K562 (cell line): ENCODE measurements at regions not wholly inside any gene's neighbourhood (a gene's known extent, or its start where the extent isn't known, plus 50 kb on each side); places are given as distances from the start of the nearest gene placed in this dataset.

Experiments
- ATAC-seq: fragments of 200-7000 bp; cut with Tn5 transposase; 3 replicates; pipeline ENCODE4 v1.9.1; 2020; ENCODE audit warnings: moderate library complexity
- BruUV-seq: library from RNA; stranded (reverse); fragments of 400-500 nt; replicated peaks from 2 replicates; lab custom pipeline; 2021; lab: Mats Ljungman, UMichigan
- CTCF ChIA-PET: fragments of 300-600 bp; formaldehyde crosslinking; extraction: SDS; loops from one replicate; lab custom pipeline; 2021; ENCODE audit warnings: low intra/inter-chr PET ratio; lab: Yijun Ruan, JAX
- POLR2A ChIA-PET: fragments of 300-600, 350-650 bp; sonication (Branson Sonifier 250); formaldehyde crosslinking; extraction: SDS; loops from one replicate; lab custom pipeline; 2021; ENCODE audit warnings: antibody characterized with exemption, inconsistent platforms; lab: Yijun Ruan, JAX
- DNase-seq, 4 experiments: peaks; one replicate each; pipeline versions ENCODE4 v3.0.0 to v3.0.0-alpha.2; 2011 to 2018; ENCODE audit warnings: low spot score in 3 of 4, mixed read lengths in 3 of 4; ENCODE audit errors: extremely low read depth in 1 of 4
- FAIRE-seq: peaks from 2 replicates; lab custom pipeline; 2011; peaks lifted over from hg19 to GRCh38; lab: Jason Lieb, UNC
- H2AFZ ChIP-seq: 2 replicates; pipeline ENCODE4 v1.6.0; 2011; ENCODE audit warnings: low read depth, low read length, control low read depth, inconsistent platforms
- H3K27ac ChIP-seq: fragments of 200-600 bp; 3 replicates; pipeline ENCODE4 v1.8.0; 2011; ENCODE audit warnings: low read depth, mild to moderate bottlenecking, control low read depth, inconsistent platforms, low read length, moderate library complexity, mixed read lengths; ENCODE audit errors: extremely low read depth
- H3K27me3 ChIP-seq, 2 experiments: fragments of 300-600 bp in 1 of 2; 2 replicates in 1 of 2; 3 replicates in 1 of 2; pipeline versions ENCODE4 v1.6.0 to v1.8.0; 2011; ENCODE audit warnings: inconsistent platforms in 2 of 2, low read length in 2 of 2, mild to moderate bottlenecking in 1 of 2, mixed read lengths in 1 of 2, moderate library complexity in 1 of 2; ENCODE audit not compliant: control insufficient read depth in 2 of 2, insufficient read depth in 2 of 2
- H3K36me3 ChIP-seq: fragments of 300-600 bp; 3 replicates; pipeline ENCODE4 v1.8.0; 2011; ENCODE audit warnings: mild to moderate bottlenecking, low read length, inconsistent platforms; ENCODE audit not compliant: control insufficient read depth, insufficient read depth
- H3K4me1 ChIP-seq, 2 experiments: fragments of 200-600 bp in 1 of 2; replicated peaks in 1 of 2; 2 replicates in 1 of 2; 3 replicates in 1 of 2; pipeline versions ENCODE4 v1.5.1 to v1.8.0; 2011; ENCODE audit warnings: inconsistent platforms in 2 of 2, low read length in 2 of 2, mild to moderate bottlenecking in 1 of 2, mixed read lengths in 1 of 2, moderate library complexity in 1 of 2; ENCODE audit not compliant: control insufficient read depth in 2 of 2, insufficient read depth in 2 of 2
- H3K4me2 ChIP-seq: 2 replicates; pipeline ENCODE4 v1.6.1; 2011; ENCODE audit warnings: low read length, control low read depth, inconsistent platforms, mixed read lengths; ENCODE audit not compliant: insufficient read depth
- H3K4me3 ChIP-seq: fragments of 200-600 bp; sonication (generic), shearing (Covaris generic); 2 replicates; pipeline ENCODE4 v1.5.1; 2016; ENCODE audit warnings: control low read depth, inconsistent platforms
- H3K79me2 ChIP-seq: fragments of 200-600 bp; 3 replicates; pipeline ENCODE4 v1.8.0; 2011; ENCODE audit warnings: low read length, inconsistent platforms; ENCODE audit not compliant: control insufficient read depth, insufficient read depth
- H3K9ac ChIP-seq, 2 experiments: 2 replicates each; pipeline versions ENCODE4 v1.6.0 to v1.6.1; 2011; ENCODE audit warnings: low read depth in 2 of 2, low read length in 2 of 2, control low read depth in 1 of 2, inconsistent platforms in 1 of 2, mild to moderate bottlenecking in 1 of 2, mixed read lengths in 1 of 2; ENCODE audit not compliant: insufficient read depth in 1 of 2
- H3K9me1 ChIP-seq: one replicate; pipeline ENCODE4 v1.6.0; 2011; ENCODE audit warnings: inconsistent platforms, mild to moderate bottlenecking, low read length, moderate library complexity; ENCODE audit not compliant: control insufficient read depth, insufficient read depth
- H3K9me3 ChIP-seq: replicated peaks from 2 replicates; pipeline ENCODE4 v1.5.1; 2011; ENCODE audit warnings: low read depth, low read length, inconsistent platforms; ENCODE audit not compliant: control insufficient read depth, insufficient read depth
- H4K20me1 ChIP-seq: replicated peaks from 2 replicates; pipeline ENCODE4 v1.6.1; 2011; ENCODE audit warnings: low read length, inconsistent platforms, mixed read lengths; ENCODE audit not compliant: control insufficient read depth, insufficient read depth
- E2F8 ChIP-seq: fragments of 450-650 bp; IDR thresholded peaks from 2 replicates; pipeline ENCODE4 v1.7.1; 2018; ENCODE audit warnings: mild to moderate bottlenecking, low read depth; ENCODE audit not compliant: partially characterized antibody
- ELK1 ChIP-seq: sonication (generic); formaldehyde crosslinking; IDR thresholded peaks from 2 replicates; pipeline ENCODE4 v1.8.1; 2022; ENCODE audit warnings: missing genetic modification reagents
- FOXK2 ChIP-seq, 2 experiments: fragments of 450-650 bp; IDR thresholded peaks in 1 of 2; conservative IDR thresholded peaks in 1 of 2; 2 replicates each; pipeline ENCODE4 v1.6.1; 2016; ENCODE audit warnings: low read depth in 2 of 2, mild to moderate bottlenecking in 1 of 2
- KLF13 ChIP-seq: fragments of 450-650 bp; IDR thresholded peaks from 2 replicates; pipeline ENCODE4 v1.6.1; 2016; ENCODE audit warnings: missing genetic modification characterization, low read depth, mild to moderate bottlenecking, missing compliant biosample characterization, moderate library complexity, borderline replicate concordance
- MCM2 ChIP-seq: fragments of 450-650 bp; IDR thresholded peaks from 2 replicates; pipeline ENCODE4 v1.6.1; 2017; ENCODE audit warnings: low read depth, mild to moderate bottlenecking
- NR3C1 ChIP-seq: sonication (generic); formaldehyde crosslinking; IDR thresholded peaks from 2 replicates; pipeline ENCODE4 v1.8.1; 2022; ENCODE audit warnings: missing genetic modification reagents
- POU5F1 ChIP-seq: fragments of 150-350 bp; IDR thresholded peaks from 2 replicates; pipeline ENCODE4 v1.6.1; 2014; ENCODE audit warnings: borderline replicate concordance, low read length, low read depth, mild to moderate bottlenecking; ENCODE audit not compliant: partially characterized antibody
- RHOXF2B ChIP-seq: fragments of 250-450 bp; sonication (Bioruptor Pico); conservative IDR thresholded peaks from 2 replicates; pipeline ENCODE4 v1.5.1; 2021
- SAFB ChIP-seq: fragments of 200-400 bp; formaldehyde crosslinking; IDR thresholded peaks from 2 replicates; pipeline ENCODE4 v1.6.1; 2017; ENCODE audit warnings: low read depth, low read length, borderline replicate concordance
- SMARCA5 ChIP-seq: fragments of 450-650 bp; IDR thresholded peaks from 2 replicates; pipeline ENCODE4 v1.6.1; 2016
- SMARCB1 ChIP-seq: IDR thresholded peaks from 2 replicates; pipeline ENCODE4 v1.6.1; 2011; ENCODE audit warnings: improper control_type of control experiment, low read depth; ENCODE audit not compliant: insufficient read length
- SMARCE1 ChIP-seq: fragments of 450-650 bp; IDR thresholded peaks from 2 replicates; pipeline ENCODE4 v1.7.1; 2016; ENCODE audit warnings: mild to moderate bottlenecking
- TSC22D4 ChIP-seq: fragments of 450-650 bp; IDR thresholded peaks from 2 replicates; pipeline ENCODE4 v1.6.1; 2016; ENCODE audit warnings: missing genetic modification characterization, missing biosample characterization, control low read depth
- YBX1 ChIP-seq: fragments of 450-650 bp; IDR thresholded peaks from 2 replicates; pipeline ENCODE4 v1.7.1; 2016; ENCODE audit warnings: mild to moderate bottlenecking
- YY1 ChIP-seq, 3 experiments: IDR thresholded peaks; 2 replicates each; pipeline ENCODE4 v1.6.1; 2011; ENCODE audit warnings: low read length in 2 of 3, mild to moderate bottlenecking in 2 of 3, moderate library complexity in 2 of 3, borderline replicate concordance in 1 of 3, control low read depth in 1 of 3, low read depth in 1 of 3; ENCODE audit not compliant: insufficient read depth in 3 of 3, insufficient replicate concordance in 2 of 3, control insufficient read depth in 1 of 3, insufficient read length in 1 of 3; ENCODE audit errors: extremely low read depth in 1 of 3
- ZBTB17 ChIP-seq: fragments of 450-650 bp; formaldehyde crosslinking; IDR thresholded peaks from 2 replicates; pipeline ENCODE4 v1.4.0; 2020; ENCODE audit warnings: mild to moderate bottlenecking
- ZNF449 ChIP-seq: fragments of 250-450 bp; sonication (Bioruptor Pico); IDR thresholded peaks from 2 replicates; pipeline ENCODE4 v1.8.0; 2022; ENCODE audit warnings: moderate library complexity, mild to moderate bottlenecking, inconsistent platforms
- ZNF561 ChIP-seq: fragments of 450-650 bp; formaldehyde crosslinking; conservative IDR thresholded peaks from 2 replicates; pipeline ENCODE4 v1.4.0; 2020; ENCODE audit warnings: mild to moderate bottlenecking, moderate library complexity
- ZNF695 ChIP-seq: fragments of 450-650 bp; formaldehyde crosslinking; IDR thresholded peaks from 2 replicates; pipeline ENCODE4 v1.4.0; 2020; ENCODE audit warnings: mild to moderate bottlenecking, moderate library complexity
- WGBS: fragments of 100-300 bp; shearing (Covaris generic); methylation state at CpG from one replicate; pipeline ENCODE4 v1.1.6; 2016; ENCODE audit warnings: low coverage, mixed read lengths; ENCODE audit not compliant: insufficient coverage; ENCODE audit errors: missing lambda C conversion rate; 5-methylcytosine and 5-hydroxymethylcytosine counted together
- in situ Hi-C: fragments of 300-500 bp; cut with MboI; formaldehyde crosslinking; loops from 4 replicates; pipeline ENCODE4 v1.15.0; 2018; ENCODE audit warnings: inconsistent platforms, mixed read lengths
- intact Hi-C: fragments of 100-400 bp; cut with micrococcal nuclease; formaldehyde crosslinking; loops from 2 replicates; pipeline ENCODE4 v1.14.2; 2022

GRCh38 chr4:117588771-117589170, 445.5 kb upstream of the NDST3 start:
- FAIRE-seq: no peak
- H3K9me3 ChIP-seq: no peaks in the 10 kb centered on the region
- H3K9ac ChIP-seq: no peak overlapping the region
- ATAC-seq: no peak
- H3K4me2 ChIP-seq: no peak overlapping the region
- ChIA-PET POLR2A (no interaction called here), CTCF (no interaction called here)
- no peaks in the 10 kb centered on the region for H3K27me3 ChIP-seq
- H3K9me1 ChIP-seq: no peaks in the 10 kb centered on the region
- intact Hi-C loops (no loop called here), in situ Hi-C loops (no loop called here)
- no peak for DNase-seq
- no peaks in the 10 kb centered on the region for H3K36me3 ChIP-seq
- WGBS: 0% methylated on average over 4 of the region's 4 CpGs
- no peak overlapping the region for H3K4me3 ChIP-seq
- no peak overlapping the region for H2AFZ ChIP-seq
- no peaks in the 10 kb centered on the region for H3K4me1 ChIP-seq
- H3K27ac ChIP-seq: no peak overlapping the region
- no TSS peak for BruUV-seq
- H4K20me1 ChIP-seq: no peaks in the 10 kb centered on the region
- H3K79me2 ChIP-seq: no peaks in the 10 kb centered on the region
- TF ChIP-seq RHOXF2B (CRISPR knock-in tag): no peak
- TF ChIP-seq SMARCE1: no peak
- no peak for TF ChIP-seq KLF13 (tag)
- no peak for TF ChIP-seq E2F8
- no peak for TF ChIP-seq MCM2
- TF ChIP-seq NR3C1 (CRISPR knock-in tag): no peak
- no peak for TF ChIP-seq ZNF695
- no peak for TF ChIP-seq POU5F1
- no peak for TF ChIP-seq FOXK2 (conservative IDR thresholded peaks at IDR 0.05 in 1 of 2, IDR thresholded peaks at IDR 0.05 in 1 of 2; ENCODE audit: low read depth in 2 of 2)
- no peak for TF ChIP-seq ELK1 (CRISPR knock-in tag)
- TF ChIP-seq TSC22D4 (tag): no peak
- TF ChIP-seq ZNF449 (CRISPR knock-in tag): no peak
- TF ChIP-seq SMARCB1: no peak
- TF ChIP-seq ZNF561 (CRISPR knock-in tag): no peak
- no peak for TF ChIP-seq SAFB
- TF ChIP-seq YY1 (IDR thresholded peaks at IDR 0.05; ENCODE audit: borderline replicate concordance in 1 of 3, control insufficient read depth in 1 of 3, extremely low read depth in 1 of 3, insufficient read depth in 3 of 3, insufficient read length in 1 of 3, insufficient replicate concordance in 2 of 3, low read depth in 1 of 3, low read length in 2 of 3): no peak
- no peak for TF ChIP-seq SMARCA5
- TF ChIP-seq ZBTB17 (CRISPR knock-in tag): no peak
- no peak for TF ChIP-seq YBX1
